Renal pelvis (tissue), 1 donor: ENCODE measurements at regions not wholly inside any gene's neighbourhood (a gene's known extent, or its start where the extent isn't known, plus 50 kb on each side); places are given as distances from the start of the nearest gene placed in this dataset.
"Not testable (repeated sequence)": the region's sequence is repeated elsewhere in the genome, so short reads cannot be mapped to it uniquely, and the experiment has no call there.

Source experiments
- DNase-seq: peaks from one replicate; pipeline ENCODE4 v3.0.0-alpha.2; 2013

- DNase-seq: not testable (repeated sequence)
These were observed 134.3 kb upstream of the OR4C13 start for GRCh38 chr11:49817705-49818430.

- DNase-seq: not testable (repeated sequence)
These were observed 129.0 kb upstream of the OR4C13 start for GRCh38 chr11:49823188-49823587.

GRCh38 chr11:49850541-49850940 lies 101.7 kb upstream of the OR4C13 start:
- DNase-seq: not testable (repeated sequence)

- no peak for DNase-seq
These were observed 100.7 kb upstream of the OR4C13 start for GRCh38 chr11:49851511-49851910.

GRCh38 chr11:49851971-49852389 lies 100.2 kb upstream of the OR4C13 start:
- no peak for DNase-seq

GRCh38 chr11:49888875-49889274 lies 63.3 kb upstream of the OR4C13 start:
- DNase-seq: not testable (repeated sequence)

- DNase-seq: not testable (repeated sequence)
These were observed 60.1 kb upstream of the OR4C13 start for GRCh38 chr11:49891910-49892671.

- DNase-seq: not testable (repeated sequence)
These were observed 58.7 kb upstream of the OR4C13 start for GRCh38 chr11:49893442-49893841.
